ENCODE measurements at regions not wholly inside any gene's neighbourhood (a gene's known extent, or its start where the extent isn't known, plus 50 kb on each side); places are given as distances from the start of the nearest gene placed in this dataset.

DNA sequence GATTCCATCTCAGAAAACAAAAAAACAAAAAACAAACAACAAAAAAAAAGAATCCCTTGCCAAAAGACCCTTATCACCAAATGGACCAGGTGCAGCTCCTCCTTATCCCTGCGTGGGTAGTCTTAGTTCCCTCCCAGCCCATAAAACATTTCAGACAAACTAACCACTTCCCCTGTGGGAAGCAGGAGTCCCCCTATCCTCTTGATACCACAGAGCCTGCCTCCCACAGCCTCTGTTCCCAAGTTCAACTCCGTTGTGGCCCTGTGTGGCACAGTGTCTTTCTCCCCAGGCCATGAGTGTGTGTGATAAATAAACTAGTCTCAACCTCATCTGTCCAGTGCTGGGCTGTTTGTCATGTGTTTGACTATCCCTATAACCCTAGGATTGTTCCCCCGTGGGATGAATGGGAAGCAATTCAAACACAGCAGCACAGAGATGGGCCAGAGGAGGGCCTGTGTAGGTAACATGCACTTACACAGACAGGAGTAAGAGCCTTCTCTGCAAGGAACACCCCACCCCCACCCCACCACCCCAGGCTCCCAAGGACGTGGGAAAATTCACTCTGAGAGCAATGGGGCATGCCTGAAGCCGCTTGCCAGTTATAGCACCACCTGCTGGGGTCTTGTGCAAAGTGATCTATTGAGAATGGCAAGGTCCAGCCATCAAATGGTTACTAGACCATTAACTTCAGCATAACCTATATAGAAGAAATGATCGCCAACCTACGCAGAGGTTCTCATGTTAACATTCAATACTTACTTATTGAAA is 147.1 kb upstream of the GHITM start:
- Histone ChIP-seq H3K27me3 (ENCODE audit: insufficient read depth, low read length, poor library complexity, severe bottlenecking) (no peaks in the 10 kb centered on the region), H3K9me2 (replicated peaks; ENCODE audit: low read depth, low read length) (no peaks in the 10 kb centered on the region), H3K4me3 (ENCODE audit: low read length, poor library complexity, severe bottlenecking) (no peak overlapping the region), H3K9me3 (ENCODE audit: insufficient read depth, low read depth, low read length) (no peaks in the 10 kb centered on the region), H3F3A (ENCODE audit: low read depth) (no peaks in the 10 kb centered on the region), H3K4me2 (ENCODE audit: low read depth, low read length, poor library complexity, severe bottlenecking) (no peak overlapping the region), H3K9ac (ENCODE audit: low read depth, low read length, poor library complexity, severe bottlenecking) (no peak overlapping the region), H3K4me1 (ENCODE audit: insufficient read depth, low read length, poor library complexity, severe bottlenecking) (no peaks in the 10 kb centered on the region), H2AFZ (ENCODE audit: low read length) (no peak overlapping the region), H4K20me1 (ENCODE audit: insufficient read depth, low read length, poor library complexity, severe bottlenecking) (no peaks in the 10 kb centered on the region), H3K36me3 (ENCODE audit: insufficient read depth, low read length) (no peaks in the 10 kb centered on the region), H3K79me2 (ENCODE audit: insufficient read depth, low read length) (no peaks in the 10 kb centered on the region)
- TF ChIP-seq, protein P1, sequence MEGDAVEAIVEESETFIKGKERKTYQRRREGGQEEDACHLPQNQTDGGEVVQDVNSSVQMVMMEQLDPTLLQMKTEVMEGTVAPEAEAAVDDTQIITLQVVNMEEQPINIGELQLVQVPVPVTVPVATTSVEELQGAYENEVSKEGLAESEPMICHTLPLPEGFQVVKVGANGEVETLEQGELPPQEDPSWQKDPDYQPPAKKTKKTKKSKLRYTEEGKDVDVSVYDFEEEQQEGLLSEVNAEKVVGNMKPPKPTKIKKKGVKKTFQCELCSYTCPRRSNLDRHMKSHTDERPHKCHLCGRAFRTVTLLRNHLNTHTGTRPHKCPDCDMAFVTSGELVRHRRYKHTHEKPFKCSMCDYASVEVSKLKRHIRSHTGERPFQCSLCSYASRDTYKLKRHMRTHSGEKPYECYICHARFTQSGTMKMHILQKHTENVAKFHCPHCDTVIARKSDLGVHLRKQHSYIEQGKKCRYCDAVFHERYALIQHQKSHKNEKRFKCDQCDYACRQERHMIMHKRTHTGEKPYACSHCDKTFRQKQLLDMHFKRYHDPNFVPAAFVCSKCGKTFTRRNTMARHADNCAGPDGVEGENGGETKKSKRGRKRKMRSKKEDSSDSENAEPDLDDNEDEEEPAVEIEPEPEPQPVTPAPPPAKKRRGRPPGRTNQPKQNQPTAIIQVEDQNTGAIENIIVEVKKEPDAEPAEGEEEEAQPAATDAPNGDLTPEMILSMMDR (conservative IDR thresholded peaks at IDR 0.05; ENCODE audit: low read length): peak; percentile 56
- no peak for TF ChIP-seq EZH2phosphoT487 (IDR thresholded peaks at IDR 0.05; ENCODE audit: borderline replicate concordance)

DNA sequence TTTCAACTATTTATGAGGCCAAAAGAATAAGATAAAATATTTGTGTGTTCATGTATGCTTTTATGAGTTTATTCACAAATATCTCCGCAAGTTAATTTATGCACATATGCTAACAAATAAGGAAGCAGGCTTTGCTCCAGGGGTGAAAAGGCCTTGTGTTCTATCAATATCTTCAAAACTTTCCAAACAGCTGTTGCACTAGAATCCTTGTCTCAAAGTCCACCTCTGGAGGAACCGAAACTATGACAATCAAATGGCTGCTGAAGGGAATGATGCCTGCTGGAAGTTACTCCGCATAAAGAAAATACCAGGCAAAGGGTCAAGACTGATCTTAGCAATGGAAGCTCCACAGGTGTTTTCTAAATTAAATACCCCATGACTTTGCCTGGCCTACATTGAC is 145.0 kb upstream of the GHITM start:
- no peaks in the 10 kb centered on the region for H3K36me3 ChIP-seq (ENCODE audit: insufficient read depth, low read length)
- H2AFZ ChIP-seq (ENCODE audit: low read length): no peak overlapping the region
- no peaks in the 10 kb centered on the region for H3F3A ChIP-seq (ENCODE audit: low read depth)
- no peaks in the 10 kb centered on the region for H3K4me1 ChIP-seq (ENCODE audit: insufficient read depth, low read length, poor library complexity, severe bottlenecking)
- no peaks in the 10 kb centered on the region for H3K9me2 ChIP-seq (replicated peaks; ENCODE audit: low read depth, low read length)
- H3K27me3 ChIP-seq (ENCODE audit: insufficient read depth, low read length, poor library complexity, severe bottlenecking): no peaks in the 10 kb centered on the region
- TF ChIP-seq, protein P1 (conservative IDR thresholded peaks at IDR 0.05; ENCODE audit: low read length): no peak
- no peak for TF ChIP-seq EZH2phosphoT487 (IDR thresholded peaks at IDR 0.05; ENCODE audit: borderline replicate concordance)
- H3K79me2 ChIP-seq (ENCODE audit: insufficient read depth, low read length): no peaks in the 10 kb centered on the region
- H3K4me2 ChIP-seq (ENCODE audit: low read depth, low read length, poor library complexity, severe bottlenecking): no peak overlapping the region
- no peaks in the 10 kb centered on the region for H3K9me3 ChIP-seq (ENCODE audit: insufficient read depth, low read depth, low read length)
- no peak overlapping the region for H3K9ac ChIP-seq (ENCODE audit: low read depth, low read length, poor library complexity, severe bottlenecking)
- no peaks in the 10 kb centered on the region for H4K20me1 ChIP-seq (ENCODE audit: insufficient read depth, low read length, poor library complexity, severe bottlenecking)
- H3K4me3 ChIP-seq (ENCODE audit: low read length, poor library complexity, severe bottlenecking): no peak overlapping the region

DNA sequence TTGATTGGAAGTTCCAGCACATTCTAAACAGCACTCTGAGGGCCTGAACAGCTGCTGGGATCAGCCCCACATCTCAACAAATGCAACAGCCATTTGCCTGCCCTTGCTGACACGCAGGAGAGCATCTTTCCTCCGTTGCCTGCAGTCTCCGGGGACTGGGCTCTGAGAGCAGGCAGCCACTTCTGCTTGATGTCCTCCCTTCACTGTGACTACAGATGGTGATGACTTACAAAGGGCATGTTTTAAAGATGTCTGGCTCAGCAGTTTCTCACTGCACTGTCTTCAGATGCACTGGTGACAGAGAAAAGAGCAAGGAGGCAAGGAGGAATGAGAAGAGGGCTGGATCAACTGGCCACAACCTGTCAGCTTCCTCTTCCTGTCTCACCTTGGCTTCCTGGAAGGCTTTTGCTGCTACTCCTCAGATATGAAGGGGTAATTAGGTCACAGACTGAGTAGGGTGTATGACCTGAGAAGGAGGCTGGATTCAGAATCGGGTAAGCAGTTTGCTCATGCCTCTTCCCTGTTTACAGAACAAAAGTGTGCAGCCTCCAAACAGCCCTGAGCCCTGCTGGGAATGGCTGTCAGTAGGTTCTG is 143.5 kb upstream of the GHITM start:
- Histone ChIP-seq H3K79me2 (ENCODE audit: insufficient read depth, low read length) (no peaks in the 10 kb centered on the region), H3K9me3 (ENCODE audit: insufficient read depth, low read depth, low read length) (no peaks in the 10 kb centered on the region), H4K20me1 (ENCODE audit: insufficient read depth, low read length, poor library complexity, severe bottlenecking) (no peaks in the 10 kb centered on the region), H3K4me3 (ENCODE audit: low read length, poor library complexity, severe bottlenecking) (no peak overlapping the region), H3K9me2 (replicated peaks; ENCODE audit: low read depth, low read length) (no peaks in the 10 kb centered on the region), H3K27me3 (ENCODE audit: insufficient read depth, low read length, poor library complexity, severe bottlenecking) (no peaks in the 10 kb centered on the region), H3K4me2 (ENCODE audit: low read depth, low read length, poor library complexity, severe bottlenecking) (no peak overlapping the region), H3K9ac (ENCODE audit: low read depth, low read length, poor library complexity, severe bottlenecking) (no peak overlapping the region), H3K36me3 (ENCODE audit: insufficient read depth, low read length) (no peaks in the 10 kb centered on the region), H3F3A (ENCODE audit: low read depth) (no peaks in the 10 kb centered on the region), H2AFZ (ENCODE audit: low read length) (no peak overlapping the region), H3K4me1 (ENCODE audit: insufficient read depth, low read length, poor library complexity, severe bottlenecking) (no peaks in the 10 kb centered on the region)
- no peak for TF ChIP-seq EZH2phosphoT487 (IDR thresholded peaks at IDR 0.05; ENCODE audit: borderline replicate concordance)
- TF ChIP-seq, protein P1 (conservative IDR thresholded peaks at IDR 0.05; ENCODE audit: low read length): no peak

Data from Loucy (cell line).